Neural progenitor cell (in vitro differentiated cells): ENCODE measurements at regions not wholly inside any gene's neighbourhood (a gene's known extent, or its start where the extent isn't known, plus 50 kb on each side); places are given as distances from the start of the nearest gene placed in this dataset.

ENCODE experiments used
- DNase-seq: peaks from one replicate; pipeline ENCODE4 v3.0.0-alpha.2; 2016; ENCODE audit warnings: low spot score
- H2AFZ ChIP-seq: fragments of 200-600 bp; sonication (generic); replicated peaks from 2 replicates; pipeline ENCODE4 v1.6.1; 2016; ENCODE audit warnings: antibody characterized with exemption
- H3F3A ChIP-seq: fragments of 200-600 bp; sonication (generic); 2 replicates; pipeline ENCODE4 v1.6.1; 2016; ENCODE audit warnings: antibody characterized with exemption, low read depth
- H3K27ac ChIP-seq: fragments of 200-600 bp; sonication (generic); 2 replicates; pipeline ENCODE4 v1.5.1; 2016; ENCODE audit warnings: mild to moderate bottlenecking
- H3K27me3 ChIP-seq: fragments of 200-600 bp; sonication (generic); 2 replicates; pipeline ENCODE4 v1.6.1; 2016; ENCODE audit warnings: mild to moderate bottlenecking, moderate library complexity
- H3K36me3 ChIP-seq: fragments of 200-600 bp; sonication (generic); 2 replicates; pipeline ENCODE4 v1.5.1; 2016
- H3K4me1 ChIP-seq: fragments of 200-600 bp; sonication (generic); 2 replicates; pipeline ENCODE4 v1.6.1; 2016; ENCODE audit warnings: mixed run types
- H3K4me2 ChIP-seq: fragments of 200-600 bp; sonication (generic); 2 replicates; pipeline ENCODE4 v1.6.1; 2016
- H3K4me3 ChIP-seq: fragments of 200-600 bp; sonication (generic); 2 replicates; pipeline ENCODE4 v1.5.1; 2016
- H3K79me2 ChIP-seq: fragments of 200-600 bp; sonication (generic); 2 replicates; pipeline ENCODE4 v1.6.1; 2016; ENCODE audit warnings: low read depth
- H3K9ac ChIP-seq: fragments of 200-600 bp; sonication (generic); 2 replicates; pipeline ENCODE4 v1.6.1; 2016
- H3K9me3 ChIP-seq: fragments of 200-600 bp; sonication (generic); 2 replicates; pipeline ENCODE4 v1.5.1; 2016; ENCODE audit warnings: low read depth
- H4K20me1 ChIP-seq: fragments of 200-600 bp; sonication (generic); 2 replicates; pipeline ENCODE4 v1.6.1; 2016; ENCODE audit warnings: low read depth
- H3K27ac Mint-ChIP-seq: 3 replicates; pipeline ENCODE4 v1.8.0; 2021; ENCODE audit warnings: mixed read lengths
- H3K27me3 Mint-ChIP-seq: 2 replicates; pipeline ENCODE4 v1.8.0; 2022; ENCODE audit warnings: low read depth, mild to moderate bottlenecking, inconsistent platforms, moderate library complexity, mixed read lengths; ENCODE audit not compliant: insufficient read depth
- H3K36me3 Mint-ChIP-seq: 3 replicates; pipeline ENCODE4 v1.8.0; 2021; ENCODE audit warnings: mixed read lengths
- H3K4me1 Mint-ChIP-seq: 3 replicates; pipeline ENCODE4 v1.8.0; 2021; ENCODE audit warnings: mixed read lengths
- H3K4me3 Mint-ChIP-seq: 3 replicates; pipeline ENCODE4 v1.8.0; 2021; ENCODE audit warnings: mild to moderate bottlenecking, moderate library complexity, mixed read lengths
- H3K9me3 Mint-ChIP-seq: 3 replicates; pipeline ENCODE4 v1.8.0; 2020; ENCODE audit warnings: mixed read lengths
- CTCF ChIP-seq: fragments of 200-600 bp; sonication (generic); IDR thresholded peaks from 2 replicates; pipeline ENCODE4 v1.5.1; 2017; ENCODE audit warnings: antibody characterized with exemption, mild to moderate bottlenecking
- EZH2 ChIP-seq: fragments of 200-600 bp; sonication (generic); IDR thresholded peaks from 2 replicates; pipeline ENCODE4 v1.6.1; 2017; ENCODE audit warnings: antibody characterized with exemption, mild to moderate bottlenecking, moderate library complexity
- EZH2phosphoT487 ChIP-seq: fragments of 200-600 bp; sonication (generic); IDR thresholded peaks from 2 replicates; pipeline ENCODE4 v1.6.1; 2017; ENCODE audit warnings: antibody characterized with exemption

GRCh38 chr10:75334720-75335119 is 66.8 kb downstream of the ZNF503 start:
- no peak overlapping the region for H3K27ac Mint-ChIP-seq
- H3K4me3 Mint-ChIP-seq: no peak overlapping the region
- peaks cover 9% of the 10 kb centered on the region for H3K27me3 Mint-ChIP-seq
- Histone ChIP-seq H3K9ac (no peak overlapping the region), H3F3A (no peaks in the 10 kb centered on the region), H3K4me1 (no peaks in the 10 kb centered on the region), H2AFZ (no peak overlapping the region), H3K27me3 (no peaks in the 10 kb centered on the region), H3K36me3 (no peaks in the 10 kb centered on the region), H3K79me2 (no peaks in the 10 kb centered on the region), H4K20me1 (no peaks in the 10 kb centered on the region), H3K27ac (no peak overlapping the region), H3K9me3 (no peaks in the 10 kb centered on the region), H3K4me3 (no peak overlapping the region), H3K4me2 (no peak overlapping the region)
- TF ChIP-seq EZH2: no peak
- no peak for TF ChIP-seq CTCF
- no peak for TF ChIP-seq EZH2phosphoT487
- H3K9me3 Mint-ChIP-seq: peaks cover 15% of the 10 kb centered on the region
- H3K36me3 Mint-ChIP-seq: peaks cover 2% of the 10 kb centered on the region
- no peaks in the 10 kb centered on the region for H3K4me1 Mint-ChIP-seq
- DNase-seq: no peak

- Histone ChIP-seq H3K79me2 (no peaks in the 10 kb centered on the region), H3F3A (no peaks in the 10 kb centered on the region), H3K9me3 (no peaks in the 10 kb centered on the region), H3K4me2 (no peak overlapping the region), H3K27me3 (no peaks in the 10 kb centered on the region), H3K27ac (no peak overlapping the region), H2AFZ (no peak overlapping the region), H3K4me1 (no peaks in the 10 kb centered on the region), H4K20me1 (no peaks in the 10 kb centered on the region), H3K9ac (no peak overlapping the region), H3K36me3 (no peaks in the 10 kb centered on the region), H3K4me3 (no peak overlapping the region)
- no peak for DNase-seq
- Mint-ChIP-seq H3K27ac (no peak overlapping the region), H3K4me3 (no peak overlapping the region), H3K4me1 (no peaks in the 10 kb centered on the region), H3K27me3 (peaks cover 9% of the 10 kb centered on the region), H3K36me3 (peaks cover 2% of the 10 kb centered on the region), H3K9me3 (peaks cover 15% of the 10 kb centered on the region)
- TF ChIP-seq EZH2: no peak
- TF ChIP-seq EZH2phosphoT487: no peak
- no peak for TF ChIP-seq CTCF
Measured at GRCh38 chr10:75332081-75332480, 69.5 kb downstream of the ZNF503 start.

GRCh38 chr10:75331081-75331480 is 70.5 kb downstream of the ZNF503 start:
- DNase-seq: no peak
- no peak overlapping the region for H3K4me3 Mint-ChIP-seq
- no peak overlapping the region for H3K27ac Mint-ChIP-seq
- no peak overlapping the region for H2AFZ ChIP-seq
- peaks cover 8% of the 10 kb centered on the region for H3K27me3 Mint-ChIP-seq
- H3K27ac ChIP-seq: no peak overlapping the region
- no peak overlapping the region for H3K4me2 ChIP-seq
- peaks cover 14% of the 10 kb centered on the region for H3K9me3 Mint-ChIP-seq
- H3K4me1 Mint-ChIP-seq: no peaks in the 10 kb centered on the region
- H4K20me1 ChIP-seq: no peaks in the 10 kb centered on the region
- H3K27me3 ChIP-seq: no peaks in the 10 kb centered on the region
- no peaks in the 10 kb centered on the region for H3K4me1 ChIP-seq
- H3K79me2 ChIP-seq: no peaks in the 10 kb centered on the region
- no peaks in the 10 kb centered on the region for H3F3A ChIP-seq
- no peak for TF ChIP-seq EZH2phosphoT487
- TF ChIP-seq CTCF: no peak
- no peak for TF ChIP-seq EZH2
- H3K9me3 ChIP-seq: no peaks in the 10 kb centered on the region
- H3K36me3 ChIP-seq: no peaks in the 10 kb centered on the region
- peaks cover 2% of the 10 kb centered on the region for H3K36me3 Mint-ChIP-seq
- H3K4me3 ChIP-seq: no peak overlapping the region
- no peak overlapping the region for H3K9ac ChIP-seq
